MM.1S (cell line): ENCODE measurements at regions not wholly inside any gene's neighbourhood (a gene's known extent, or its start where the extent isn't known, plus 50 kb on each side); places are given as distances from the start of the nearest gene placed in this dataset.

ENCODE experiments used
- DNase-seq: peaks from one replicate; pipeline ENCODE4 v3.0.0-alpha.2; 2015
- H2AFZ ChIP-seq: fragments of 300-600 bp; sonication (generic); 2 replicates; pipeline ENCODE4 v1.6.0; 2016; ENCODE audit warnings: antibody characterized with exemption, low read length
- H3F3A ChIP-seq: fragments of 300-600 bp; sonication (generic); 2 replicates; pipeline ENCODE4 v1.6.1; 2016; ENCODE audit warnings: mild to moderate bottlenecking, antibody characterized with exemption, low read length, moderate library complexity, mixed read lengths; ENCODE audit not compliant: insufficient read depth
- H3K27ac ChIP-seq: fragments of 300-600 bp; sonication (generic); 2 replicates; pipeline ENCODE4 v1.5.1; 2016; ENCODE audit warnings: mild to moderate bottlenecking, low read length
- H3K27me3 ChIP-seq: fragments of 300-600 bp; sonication (generic); replicated peaks from 2 replicates; pipeline ENCODE4 v1.6.0; 2016; ENCODE audit warnings: low read length; ENCODE audit not compliant: insufficient read depth
- H3K36me3 ChIP-seq: fragments of 300-600 bp; sonication (generic); replicated peaks from 2 replicates; pipeline ENCODE4 v1.6.1; 2016; ENCODE audit warnings: mild to moderate bottlenecking, low read length, mixed read lengths; ENCODE audit not compliant: insufficient read depth
- H3K4me1 ChIP-seq: fragments of 300-600 bp; sonication (generic); 2 replicates; pipeline ENCODE4 v1.6.1; 2016; ENCODE audit warnings: low read length, mixed read lengths
- H3K4me2 ChIP-seq: fragments of 300-600 bp; sonication (generic); 2 replicates; pipeline ENCODE4 v1.6.0; 2016; ENCODE audit warnings: low read depth, low read length
- H3K4me3 ChIP-seq: fragments of 300-600 bp; sonication (generic); 2 replicates; pipeline ENCODE4 v1.5.1; 2016; ENCODE audit warnings: low read length, mixed read lengths
- H3K79me2 ChIP-seq: fragments of 300-600 bp; sonication (generic); 2 replicates; pipeline ENCODE4 v1.6.1; 2016; ENCODE audit warnings: mixed run types, low read length, mixed read lengths
- H3K9ac ChIP-seq: fragments of 300-600 bp; sonication (generic); 2 replicates; pipeline ENCODE4 v1.6.1; 2016; ENCODE audit warnings: low read length, mixed read lengths
- H3K9me2 ChIP-seq: fragments of 300-600 bp; sonication (generic); replicated peaks from 2 replicates; pipeline ENCODE4 v1.6.1; 2016; ENCODE audit warnings: mild to moderate bottlenecking, low read length, mixed read lengths; ENCODE audit not compliant: insufficient read depth
- H3K9me3 ChIP-seq: fragments of 300-600 bp; sonication (generic); replicated peaks from 2 replicates; pipeline ENCODE4 v1.6.1; 2016; ENCODE audit warnings: mild to moderate bottlenecking, low read length, mixed read lengths; ENCODE audit not compliant: insufficient read depth
- H4K20me1 ChIP-seq: fragments of 300-600 bp; sonication (generic); 2 replicates; pipeline ENCODE4 v1.6.1; 2016; ENCODE audit warnings: mild to moderate bottlenecking, low read length, moderate library complexity, mixed read lengths; ENCODE audit not compliant: insufficient read depth
- CTCF ChIP-seq: fragments of 300-600 bp; sonication (generic); IDR thresholded peaks from 2 replicates; pipeline ENCODE4 v1.5.1; 2016; ENCODE audit warnings: antibody characterized with exemption, low read length, mixed read lengths
- EZH2 ChIP-seq: fragments of 300-600 bp; sonication (generic); optimal IDR thresholded peaks from 2 replicates; pipeline ENCODE3; 2017; ENCODE audit warnings: low read depth, mild to moderate bottlenecking, antibody characterized with exemption, low read length, mixed read lengths
- EZH2phosphoT487 ChIP-seq: fragments of 300-600 bp; sonication (generic); IDR thresholded peaks from 2 replicates; pipeline ENCODE4 v1.6.1; 2018; ENCODE audit warnings: antibody characterized with exemption, low read length

GRCh38 chr4:30856795-30857564 is 136.8 kb downstream of the PCDH7 start:
- TF ChIP-seq CTCF (no peak), EZH2phosphoT487 (no peak), EZH2 (no peak)
- Histone ChIP-seq H3K27me3 (no peaks in the 10 kb centered on the region), H2AFZ (no peak overlapping the region), H3K9me2 (no peaks in the 10 kb centered on the region), H3K9me3 (no peaks in the 10 kb centered on the region), H3K9ac (no peak overlapping the region), H3K4me3 (no peak overlapping the region), H3K4me2 (no peak overlapping the region), H3F3A (no peaks in the 10 kb centered on the region), H3K36me3 (no peaks in the 10 kb centered on the region), H3K27ac (no peak overlapping the region), H4K20me1 (no peaks in the 10 kb centered on the region), H3K79me2 (no peaks in the 10 kb centered on the region), H3K4me1 (no peaks in the 10 kb centered on the region)
- no peak for DNase-seq

DNA sequence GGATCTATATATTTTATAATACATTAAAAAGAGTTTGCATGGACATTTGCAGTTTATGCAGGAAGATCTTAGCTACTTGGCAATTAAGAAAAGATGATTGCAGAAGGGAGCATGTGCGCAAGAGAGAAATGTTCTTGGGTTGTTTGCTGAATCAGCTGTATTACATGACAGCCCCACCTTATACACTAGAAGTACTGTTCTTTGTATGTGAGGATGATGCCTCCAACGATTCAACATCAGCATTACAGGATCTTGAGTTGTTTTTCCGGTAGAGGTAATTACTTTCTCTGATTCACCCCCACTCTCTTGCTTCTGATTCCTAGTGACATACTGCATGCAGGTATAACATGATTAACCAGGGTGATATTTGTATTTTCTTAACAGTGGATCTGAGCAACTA is 140.8 kb downstream of the PCDH7 start:
- no peak for DNase-seq
- Histone ChIP-seq H3K4me1 (peaks cover 3% of the 10 kb centered on the region; the same call in 1 of the 2 replicates), H3K4me3 (no peak overlapping the region), H3K9me2 (no peaks in the 10 kb centered on the region), H3K9ac (no peak overlapping the region), H3F3A (no peaks in the 10 kb centered on the region), H4K20me1 (no peaks in the 10 kb centered on the region), H3K27ac (no peak overlapping the region), H3K79me2 (no peaks in the 10 kb centered on the region), H3K4me2 (no peak overlapping the region), H3K27me3 (no peaks in the 10 kb centered on the region), H3K36me3 (no peaks in the 10 kb centered on the region), H3K9me3 (no peaks in the 10 kb centered on the region), H2AFZ (no peak overlapping the region)
- TF ChIP-seq CTCF (no peak), EZH2phosphoT487 (no peak), EZH2 (no peak)

- TF ChIP-seq CTCF (no peak), EZH2phosphoT487 (no peak), EZH2 (no peak)
- Histone ChIP-seq H4K20me1 (no peaks in the 10 kb centered on the region), H3K79me2 (no peaks in the 10 kb centered on the region), H3K9me2 (no peaks in the 10 kb centered on the region), H3K9ac (no peak overlapping the region), H3K4me2 (no peak overlapping the region), H3K4me1 (peaks cover 14% of the 10 kb centered on the region; the same call in 1 of the 2 replicates), H3K27ac (no peak overlapping the region), H3K27me3 (no peaks in the 10 kb centered on the region), H2AFZ (no peak overlapping the region), H3F3A (no peaks in the 10 kb centered on the region), H3K4me3 (no peak overlapping the region), H3K9me3 (no peaks in the 10 kb centered on the region), H3K36me3 (no peaks in the 10 kb centered on the region)
- no peak for DNase-seq
Observed at GRCh38 chr4:30862196-30862595, 142.0 kb downstream of the PCDH7 start.
